ENCODE measurements at regions not wholly inside any gene's neighbourhood (a gene's known extent, or its start where the extent isn't known, plus 50 kb on each side); places are given as distances from the start of the nearest gene placed in this dataset.

GRCh38 chr16:52855463-52855862 lies 197.2 kb downstream of the CHD9NB start:
- no peak for TF ChIP-seq ZFX (IDR thresholded peaks at IDR 0.05; ENCODE audit: borderline replicate concordance)
- TF ChIP-seq CTCF (IDR thresholded peaks at IDR 0.05): no peak
- H3K27ac ChIP-seq: no peak overlapping the region

- TF ChIP-seq ZFX (IDR thresholded peaks at IDR 0.05; ENCODE audit: borderline replicate concordance) (no peak), CTCF (IDR thresholded peaks at IDR 0.05) (no peak)
- H3K27ac ChIP-seq: no peak overlapping the region
These were observed 199.7 kb downstream of the CHD9NB start for GRCh38 chr16:52852978-52853377.

GRCh38 chr16:52851211-52851740 lies 201.4 kb downstream of the CHD9NB start:
- TF ChIP-seq ZFX (IDR thresholded peaks at IDR 0.05; ENCODE audit: borderline replicate concordance): no peak
- no peak for TF ChIP-seq CTCF (IDR thresholded peaks at IDR 0.05)

GRCh38 chr16:52843381-52843780 lies 209.3 kb downstream of the CHD9NB start:
- TF ChIP-seq ZFX (IDR thresholded peaks at IDR 0.05; ENCODE audit: borderline replicate concordance) (no peak), CTCF (IDR thresholded peaks at IDR 0.05) (no peak)
- H3K27ac ChIP-seq: no peak overlapping the region

More at GRCh38 chr16:52851211-52851740, 201.4 kb downstream of the CHD9NB start:
- H3K27ac ChIP-seq: no peak overlapping the region

GRCh38 chr16:52837251-52837650 lies 215.4 kb downstream of the CHD9NB start:
- H3K27ac ChIP-seq: no peak overlapping the region
- TF ChIP-seq ZFX (IDR thresholded peaks at IDR 0.05; ENCODE audit: borderline replicate concordance) (no peak), CTCF (IDR thresholded peaks at IDR 0.05) (no peak)

- TF ChIP-seq ZFX (IDR thresholded peaks at IDR 0.05; ENCODE audit: borderline replicate concordance) (no peak), CTCF (IDR thresholded peaks at IDR 0.05) (no peak)
- no peak overlapping the region for H3K27ac ChIP-seq
These were observed 217.8 kb downstream of the CHD9NB start for GRCh38 chr16:52834736-52835465.

- no peak overlapping the region for H3K27ac ChIP-seq
- no peak for TF ChIP-seq CTCF (IDR thresholded peaks at IDR 0.05)
- no peak for TF ChIP-seq ZFX (IDR thresholded peaks at IDR 0.05; ENCODE audit: borderline replicate concordance)
These were observed 219.9 kb downstream of the CHD9NB start for GRCh38 chr16:52832771-52833170.
